NOMO-1 (cell line): ENCODE measurements at regions not wholly inside any gene's neighbourhood (a gene's known extent, or its start where the extent isn't known, plus 50 kb on each side); places are given as distances from the start of the nearest gene placed in this dataset.
A peak's percentile ranks its signal among the peaks of the same experiment; 100 is the strongest.

ENCODE experiments used
- DNase-seq, 2 experiments: peaks; one replicate each; lab custom pipeline; 2025; ENCODE audit not compliant: unreplicated experiment in 2 of 2; lab: John Stamatoyannopoulos, UW

- no peak for DNase-seq
Measured at GRCh38 chr13:27014406-27015359, 156.9 kb downstream of the USP12 start.

GRCh38 chr13:27012482-27013197 is 159.0 kb downstream of the USP12 start:
- DNase-seq = peak; percentile 50 to 63

- no peak for DNase-seq
Measured at GRCh38 chr13:27011661-27012060, 159.9 kb downstream of the USP12 start.

GRCh38 chr13:27008733-27009132 is 162.9 kb downstream of the USP12 start:
- no peak for DNase-seq

- DNase-seq = no peak
Measured at GRCh38 chr13:27007166-27007565, 164.4 kb downstream of the USP12 start.

GRCh38 chr13:27006519-27007161 is 165.0 kb downstream of the USP12 start:
- DNase-seq = no peak

- DNase-seq = no peak
Measured at GRCh38 chr13:27005976-27006518, 165.6 kb downstream of the USP12 start.

GRCh38 chr13:27005556-27005955 is 166.1 kb downstream of the USP12 start:
- no peak for DNase-seq

GRCh38 chr13:27004866-27005265 is 166.7 kb downstream of the USP12 start:
- no peak for DNase-seq

- DNase-seq = no peak
Measured at GRCh38 chr13:27004326-27004725, 167.3 kb downstream of the USP12 start.

GRCh38 chr13:27001705-27002104 is 169.9 kb downstream of the USP12 start:
- DNase-seq = no peak

- DNase-seq = no peak
Measured at GRCh38 chr13:27000686-27001085, 170.9 kb downstream of the USP12 start.

GRCh38 chr13:26999499-26999898 is 172.1 kb downstream of the USP12 start:
- DNase-seq = no peak

GRCh38 chr13:26998292-26998691 is 173.3 kb downstream of the USP12 start:
- DNase-seq = peak in 1 of 2 experiments; percentile 10

GRCh38 chr13:26996965-26997752 is 174.5 kb downstream of the USP12 start:
- DNase-seq = peak in 1 of 2 experiments; percentile 19

- no peak for DNase-seq
Measured at GRCh38 chr13:26995159-26995558, 176.5 kb downstream of the USP12 start.

- DNase-seq = no peak
Measured at GRCh38 chr13:26993780-26994179, 177.8 kb downstream of the USP12 start.

GRCh38 chr13:26992951-26993719 is 178.5 kb downstream of the USP12 start:
- no peak for DNase-seq

GRCh38 chr13:26991508-26992181 is 180.0 kb downstream of the USP12 start:
- no peak for DNase-seq
